ENCODE measurements at regions not wholly inside any gene's neighbourhood (a gene's known extent, or its start where the extent isn't known, plus 50 kb on each side); places are given as distances from the start of the nearest gene placed in this dataset.

DNA sequence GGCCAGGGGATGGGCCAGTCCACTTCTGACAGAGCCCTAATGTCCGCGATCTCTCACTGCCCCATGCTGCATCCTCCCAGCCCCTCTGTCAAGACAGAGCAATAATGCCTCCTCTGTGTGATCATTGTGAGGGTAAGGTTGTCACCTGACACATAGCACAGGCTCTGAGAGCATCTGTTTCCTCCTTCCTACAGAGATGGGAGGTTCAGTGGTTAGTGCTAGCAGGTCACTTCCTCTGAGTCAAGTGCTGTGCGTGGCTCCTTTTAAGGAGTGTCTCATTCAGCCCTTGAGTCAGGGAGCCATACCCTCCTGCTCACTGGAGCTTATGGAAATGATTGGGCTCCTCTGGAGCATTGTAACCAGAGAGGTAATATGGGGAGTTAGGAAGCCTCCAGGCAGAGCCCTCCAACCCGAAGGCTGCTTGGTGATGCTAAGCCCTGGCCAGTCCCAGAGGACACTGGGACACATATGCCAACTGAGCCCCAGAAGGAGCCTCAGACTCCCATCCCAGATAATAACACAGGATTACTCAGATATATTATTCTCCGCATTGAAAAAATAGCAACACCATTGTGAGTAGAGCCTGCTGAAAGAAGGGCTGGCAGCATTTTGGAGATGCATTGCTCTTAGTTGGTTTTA is 189.0 kb downstream of the GALNT1 start:
- H3K27ac Mint-ChIP-seq = no peak overlapping the region
- no peaks in the 10 kb centered on the region for H3K9me3 Mint-ChIP-seq
- TF ChIP-seq, protein P1, sequence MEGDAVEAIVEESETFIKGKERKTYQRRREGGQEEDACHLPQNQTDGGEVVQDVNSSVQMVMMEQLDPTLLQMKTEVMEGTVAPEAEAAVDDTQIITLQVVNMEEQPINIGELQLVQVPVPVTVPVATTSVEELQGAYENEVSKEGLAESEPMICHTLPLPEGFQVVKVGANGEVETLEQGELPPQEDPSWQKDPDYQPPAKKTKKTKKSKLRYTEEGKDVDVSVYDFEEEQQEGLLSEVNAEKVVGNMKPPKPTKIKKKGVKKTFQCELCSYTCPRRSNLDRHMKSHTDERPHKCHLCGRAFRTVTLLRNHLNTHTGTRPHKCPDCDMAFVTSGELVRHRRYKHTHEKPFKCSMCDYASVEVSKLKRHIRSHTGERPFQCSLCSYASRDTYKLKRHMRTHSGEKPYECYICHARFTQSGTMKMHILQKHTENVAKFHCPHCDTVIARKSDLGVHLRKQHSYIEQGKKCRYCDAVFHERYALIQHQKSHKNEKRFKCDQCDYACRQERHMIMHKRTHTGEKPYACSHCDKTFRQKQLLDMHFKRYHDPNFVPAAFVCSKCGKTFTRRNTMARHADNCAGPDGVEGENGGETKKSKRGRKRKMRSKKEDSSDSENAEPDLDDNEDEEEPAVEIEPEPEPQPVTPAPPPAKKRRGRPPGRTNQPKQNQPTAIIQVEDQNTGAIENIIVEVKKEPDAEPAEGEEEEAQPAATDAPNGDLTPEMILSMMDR (conservative IDR thresholded peaks at IDR 0.05) = no peak
- H3K4me3 Mint-ChIP-seq = no peak overlapping the region
- no peak for DNase-seq (ENCODE audit: extremely low spot score, unreplicated experiment)
- no peaks in the 10 kb centered on the region for H3K36me3 Mint-ChIP-seq
- no peaks in the 10 kb centered on the region for H3K4me1 Mint-ChIP-seq (ENCODE audit: unreplicated experiment)
- H3K27me3 Mint-ChIP-seq = peaks cover 5% of the 10 kb centered on the region

DNA sequence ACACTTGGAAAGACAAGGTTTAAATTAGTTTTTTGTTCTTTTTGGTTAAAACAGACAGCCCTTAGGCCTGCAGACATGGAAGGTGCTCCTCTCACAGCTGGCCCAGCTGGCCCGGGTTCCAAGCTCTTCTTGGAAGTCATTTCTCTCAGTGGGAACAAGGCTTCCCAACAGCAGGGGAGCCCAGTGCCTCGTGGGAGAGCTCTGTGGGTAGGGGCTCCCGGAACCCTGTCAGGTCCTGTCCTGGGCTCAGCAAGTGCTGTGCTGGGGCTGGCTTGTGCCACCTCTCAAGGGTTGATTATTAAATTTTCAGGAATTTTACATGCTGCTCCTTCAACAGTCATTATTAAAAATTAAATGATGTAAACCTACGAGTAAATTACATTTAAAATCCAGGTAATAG is 189.6 kb downstream of the GALNT1 start:
- Mint-ChIP-seq H3K9me3 (peaks cover 4% of the 10 kb centered on the region), H3K27ac (no peak overlapping the region), H3K4me1 (ENCODE audit: unreplicated experiment) (no peaks in the 10 kb centered on the region), H3K27me3 (peaks cover 7% of the 10 kb centered on the region), H3K4me3 (no peak overlapping the region), H3K36me3 (no peaks in the 10 kb centered on the region)
- no peak for DNase-seq (ENCODE audit: extremely low spot score, unreplicated experiment)
- TF ChIP-seq, protein P1 (conservative IDR thresholded peaks at IDR 0.05) = no peak

DNA sequence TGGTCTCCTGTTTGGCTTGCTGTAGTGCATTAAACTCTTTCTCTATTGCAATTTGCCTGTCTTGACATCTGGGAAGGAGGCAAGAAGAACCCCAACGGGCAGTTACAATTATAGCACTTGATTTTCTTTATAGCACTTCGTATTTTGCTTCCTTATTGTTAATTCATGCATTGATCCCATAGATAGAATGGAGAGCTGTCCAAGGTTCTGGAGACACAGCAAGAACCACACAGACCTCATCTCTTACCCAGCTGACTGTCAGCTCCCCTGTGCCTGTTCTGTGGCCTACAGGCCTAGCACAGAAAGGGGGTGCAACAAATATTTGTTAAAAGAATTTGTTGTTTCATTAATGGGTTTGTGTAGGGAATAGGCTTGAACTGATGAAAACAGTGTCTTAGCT is 194.3 kb downstream of the GALNT1 start:
- H3K36me3 Mint-ChIP-seq = no peaks in the 10 kb centered on the region
- no peak overlapping the region for H3K4me3 Mint-ChIP-seq
- TF ChIP-seq, protein P1 (conservative IDR thresholded peaks at IDR 0.05) = no peak
- H3K4me1 Mint-ChIP-seq (ENCODE audit: unreplicated experiment) = no peaks in the 10 kb centered on the region
- peaks cover 4% of the 10 kb centered on the region for H3K9me3 Mint-ChIP-seq
- H3K27ac Mint-ChIP-seq = no peak overlapping the region
- peaks cover 16% of the 10 kb centered on the region for H3K27me3 Mint-ChIP-seq
- DNase-seq (ENCODE audit: extremely low spot score, unreplicated experiment) = no peak

DNA sequence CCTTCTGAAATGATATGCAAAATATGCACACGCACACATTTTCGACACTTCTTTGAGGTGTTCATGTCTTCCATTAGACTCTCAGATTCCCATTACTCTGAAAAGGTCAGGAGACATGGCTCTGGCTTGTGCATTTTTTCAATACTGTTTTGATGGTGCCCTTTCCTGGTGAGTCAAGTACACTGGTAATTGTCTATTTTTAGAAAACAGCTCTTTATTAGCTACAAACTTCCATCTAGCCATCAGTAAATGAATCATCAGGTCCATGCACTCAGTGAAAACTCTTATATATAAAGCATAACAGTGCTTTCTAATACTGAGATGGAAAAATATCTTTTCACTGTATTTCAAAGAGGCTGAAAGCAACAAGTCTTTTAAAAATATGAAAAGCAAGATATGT is 194.9 kb downstream of the GALNT1 start:
- H3K4me1 Mint-ChIP-seq (ENCODE audit: unreplicated experiment) = no peaks in the 10 kb centered on the region

DNA sequence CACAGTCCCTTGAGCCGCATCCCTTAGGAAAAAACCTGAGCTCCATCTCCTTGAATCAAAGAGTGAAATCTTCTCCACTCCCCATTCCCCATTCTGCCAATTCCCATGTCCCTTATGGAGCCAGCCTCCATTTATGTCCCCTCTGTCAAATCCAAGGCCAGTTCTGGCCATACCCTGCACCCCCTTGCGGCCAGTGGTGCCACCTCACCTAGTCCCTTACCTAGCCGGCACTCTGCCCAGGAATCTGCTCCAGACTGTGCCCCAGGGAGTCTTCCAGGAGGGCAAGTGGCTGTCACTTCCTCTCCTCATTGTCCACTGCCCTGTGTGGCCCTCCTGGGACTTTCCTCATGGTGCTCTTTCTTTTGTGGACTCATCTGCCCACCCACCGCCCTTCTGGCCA is 195.4 kb upstream of the RMP24 start:
- no peak for DNase-seq (ENCODE audit: extremely low spot score, unreplicated experiment)
- TF ChIP-seq, protein P1 (conservative IDR thresholded peaks at IDR 0.05) = no peak
- Mint-ChIP-seq H3K27me3 (peaks cover 16% of the 10 kb centered on the region), H3K4me1 (ENCODE audit: unreplicated experiment) (no peaks in the 10 kb centered on the region), H3K36me3 (no peaks in the 10 kb centered on the region), H3K4me3 (no peak overlapping the region), H3K9me3 (peaks cover 4% of the 10 kb centered on the region), H3K27ac (no peak overlapping the region)

More for the DNA sequence above, 194.9 kb downstream of the GALNT1 start:
- TF ChIP-seq, protein P1 (conservative IDR thresholded peaks at IDR 0.05) = no peak
- H3K27me3 Mint-ChIP-seq = peaks cover 16% of the 10 kb centered on the region
- no peak for DNase-seq (ENCODE audit: extremely low spot score, unreplicated experiment)
- H3K27ac Mint-ChIP-seq = no peak overlapping the region
- peaks cover 4% of the 10 kb centered on the region for H3K9me3 Mint-ChIP-seq
- H3K4me3 Mint-ChIP-seq = no peak overlapping the region
- no peaks in the 10 kb centered on the region for H3K36me3 Mint-ChIP-seq

All from type B pancreatic cell (in vitro differentiated cells).